ENCODE measurements at regions not wholly inside any gene's neighbourhood (a gene's known extent, or its start where the extent isn't known, plus 50 kb on each side); places are given as distances from the start of the nearest gene placed in this dataset.

DNA sequence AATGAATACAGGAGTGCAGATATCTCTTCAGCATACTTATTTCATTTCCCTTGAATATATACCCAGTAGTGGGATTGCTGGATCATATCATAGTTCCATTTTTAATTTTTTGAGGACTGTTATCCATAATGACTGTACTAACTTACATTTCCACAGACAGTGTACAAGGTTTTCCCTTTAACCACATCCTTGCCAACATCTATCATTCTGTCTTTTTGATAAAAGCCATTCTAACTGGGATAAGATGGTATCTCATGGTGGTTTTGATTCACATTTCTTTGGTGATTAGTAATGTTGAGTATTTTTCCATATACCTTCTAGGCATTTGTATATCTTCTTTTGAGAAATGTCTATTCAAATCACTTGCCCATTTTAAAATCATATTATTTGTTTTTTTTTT is 325.2 kb downstream of the CYP26B1 start:
- no peak for TF ChIP-seq Cebpa-rat (IDR thresholded peaks at IDR 0.05)
- Histone ChIP-seq H3K9me3 (replicated peaks in 1 of 11) (peaks cover 0 to 11% (median 0%) of the 10 kb centered on the region in 11 experiments; a peak in 4 of 22 replicates), H3K4me2 (no peak overlapping the region), H3K27me3 (no peaks in the 10 kb centered on the region), H3K36me3 (no peaks in the 10 kb centered on the region), H3K4me1 (no peaks in the 10 kb centered on the region), H3K9ac (no peak overlapping the region), H3K27ac (no peak overlapping the region), H4K20me1 (no peaks in the 10 kb centered on the region), H3K4me3 (no peak overlapping the region)

DNA sequence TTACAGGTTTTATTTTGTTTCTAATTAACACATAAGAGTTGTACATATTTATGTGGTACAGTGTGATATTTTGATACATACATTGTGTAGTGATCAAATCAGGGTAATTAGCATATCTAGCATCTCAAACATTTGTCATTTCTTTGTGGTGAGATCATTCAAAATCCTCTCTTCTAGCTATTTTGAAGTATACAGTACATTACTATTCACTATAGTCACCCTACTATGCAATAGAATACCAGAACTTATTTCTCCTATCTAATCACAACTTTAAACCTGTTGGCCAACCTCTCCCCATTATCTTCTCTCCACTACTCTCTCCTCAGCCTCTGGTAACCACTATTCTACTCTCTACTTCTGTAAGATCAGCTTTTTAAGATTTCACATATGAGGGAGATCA is 325.8 kb downstream of the CYP26B1 start:
- H3K9ac ChIP-seq: no peak overlapping the region
- H4K20me1 ChIP-seq: no peaks in the 10 kb centered on the region
- peaks cover 0 to 11% (median 0%) of the 10 kb centered on the region in 11 experiments; a peak in 3 of 22 replicates for H3K9me3 ChIP-seq (replicated peaks in 1 of 11)
- H3K27me3 ChIP-seq: no peaks in the 10 kb centered on the region
- H3K27ac ChIP-seq: no peak overlapping the region
- no peaks in the 10 kb centered on the region for H3K4me1 ChIP-seq
- no peaks in the 10 kb centered on the region for H3K36me3 ChIP-seq
- no peak overlapping the region for H3K4me2 ChIP-seq
- no peak overlapping the region for H3K4me3 ChIP-seq
- no peak for TF ChIP-seq Cebpa-rat (IDR thresholded peaks at IDR 0.05)

DNA sequence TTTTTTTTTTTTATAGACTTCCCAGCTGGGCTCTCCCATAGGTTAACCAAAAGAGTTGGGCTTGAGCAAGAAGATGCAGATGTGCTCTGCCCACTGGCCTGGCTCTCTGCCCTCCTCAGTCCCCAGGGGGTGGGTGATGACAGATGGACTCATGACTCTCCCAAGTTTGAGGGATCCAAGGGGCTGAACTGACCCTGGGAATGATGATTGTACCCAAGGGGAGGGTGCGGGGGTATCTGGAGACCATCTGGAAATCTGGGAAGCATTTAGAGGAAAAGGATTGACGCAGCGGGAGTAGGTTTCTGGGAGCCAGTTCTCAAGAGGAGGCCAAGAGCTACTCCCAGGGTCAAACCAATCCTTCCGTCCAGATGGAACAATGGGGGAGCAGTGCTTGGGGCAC is 330.8 kb downstream of the CYP26B1 start:
- H3K9ac ChIP-seq: no peak overlapping the region
- H3K36me3 ChIP-seq: no peaks in the 10 kb centered on the region
- no peak overlapping the region for H3K4me2 ChIP-seq
- H4K20me1 ChIP-seq: no peaks in the 10 kb centered on the region
- peaks cover 0 to 18% (median 14%) of the 10 kb centered on the region in 10 experiments; a peak in 16 of 20 replicates for H3K4me1 ChIP-seq
- no peak for TF ChIP-seq Cebpa-rat (IDR thresholded peaks at IDR 0.05)
- H3K4me3 ChIP-seq: no peak overlapping the region
- no peaks in the 10 kb centered on the region for H3K27me3 ChIP-seq
- peaks cover 0 to 6% (median 0%) of the 10 kb centered on the region in 11 experiments; a peak in 1 of 22 replicates for H3K9me3 ChIP-seq (replicated peaks in 1 of 11)
- no peak overlapping the region for H3K27ac ChIP-seq

DNA sequence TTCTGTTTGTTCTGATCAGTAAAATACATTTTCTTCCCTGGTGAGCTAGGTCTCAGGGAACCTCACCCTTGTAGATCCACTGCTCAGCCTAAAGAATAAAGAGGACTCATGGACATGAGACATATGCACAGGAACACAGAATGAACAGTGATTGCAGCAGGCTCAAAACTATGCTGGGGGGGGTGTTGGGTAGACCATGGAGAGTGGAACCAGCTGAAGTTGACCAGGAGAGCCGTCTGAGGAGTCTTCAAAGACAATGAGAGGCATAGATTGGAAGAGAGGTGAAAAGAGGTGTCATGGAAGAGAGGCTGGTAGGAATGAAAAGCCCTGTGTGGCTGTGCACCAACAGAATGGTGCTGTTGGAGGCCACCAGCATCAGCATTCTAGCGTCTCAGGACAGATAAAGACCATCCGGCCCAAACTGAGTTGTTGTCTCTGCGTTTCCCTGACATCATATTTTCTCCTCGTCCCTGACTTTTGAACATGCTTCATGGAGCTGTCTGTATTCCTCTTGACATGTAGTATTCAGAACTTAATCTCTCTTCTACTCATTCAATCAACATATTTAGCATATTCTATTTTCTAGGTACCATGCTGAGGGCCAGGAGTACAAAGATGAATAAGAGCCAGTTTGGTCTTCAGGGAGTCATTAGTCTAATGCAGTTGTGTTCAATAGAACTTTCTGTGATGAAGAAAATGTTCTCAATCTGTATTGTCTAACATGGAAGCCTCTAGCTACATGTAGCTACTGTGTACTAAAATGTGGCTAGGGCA is 331.8 kb downstream of the CYP26B1 start:
- Histone ChIP-seq H3K36me3 (no peaks in the 10 kb centered on the region), H3K9me3 (replicated peaks in 1 of 11) (peaks cover 0 to 6% (median 0%) of the 10 kb centered on the region in 11 experiments; a peak in 1 of 22 replicates), H3K4me1 (peaks cover 0 to 23% (median 14%) of the 10 kb centered on the region in 10 experiments; a peak in 16 of 20 replicates), H3K27me3 (no peaks in the 10 kb centered on the region), H3K4me2 (no peak overlapping the region), H3K9ac (no peak overlapping the region), H3K4me3 (no peak overlapping the region), H4K20me1 (no peaks in the 10 kb centered on the region), H3K27ac (no peak overlapping the region)
- TF ChIP-seq Cebpa-rat (IDR thresholded peaks at IDR 0.05): no peak

DNA sequence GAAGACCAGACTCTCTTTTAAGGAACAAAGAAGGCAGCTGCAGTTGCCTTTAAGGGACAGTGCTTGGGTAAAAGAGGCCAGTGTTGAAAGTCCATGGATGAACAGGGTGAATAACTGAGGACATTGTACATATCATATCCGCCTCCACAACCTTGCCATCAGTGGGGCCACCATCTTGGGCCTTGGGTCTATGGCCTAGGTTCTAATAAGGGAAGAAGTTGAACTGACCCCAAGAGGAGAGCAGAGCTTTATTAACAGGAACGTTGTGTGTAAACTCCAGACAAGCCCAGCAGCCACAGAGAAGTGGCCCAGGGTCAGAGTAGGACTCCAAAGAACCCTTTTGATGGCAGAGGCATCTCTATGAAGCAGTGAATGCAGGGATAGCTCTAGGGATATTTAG is 332.8 kb downstream of the CYP26B1 start:
- no peaks in the 10 kb centered on the region for H3K27me3 ChIP-seq
- H3K4me1 ChIP-seq: peaks cover 0 to 25% (median 14%) of the 10 kb centered on the region in 10 experiments; a peak in 16 of 20 replicates
- no peak overlapping the region for H3K9ac ChIP-seq

DNA sequence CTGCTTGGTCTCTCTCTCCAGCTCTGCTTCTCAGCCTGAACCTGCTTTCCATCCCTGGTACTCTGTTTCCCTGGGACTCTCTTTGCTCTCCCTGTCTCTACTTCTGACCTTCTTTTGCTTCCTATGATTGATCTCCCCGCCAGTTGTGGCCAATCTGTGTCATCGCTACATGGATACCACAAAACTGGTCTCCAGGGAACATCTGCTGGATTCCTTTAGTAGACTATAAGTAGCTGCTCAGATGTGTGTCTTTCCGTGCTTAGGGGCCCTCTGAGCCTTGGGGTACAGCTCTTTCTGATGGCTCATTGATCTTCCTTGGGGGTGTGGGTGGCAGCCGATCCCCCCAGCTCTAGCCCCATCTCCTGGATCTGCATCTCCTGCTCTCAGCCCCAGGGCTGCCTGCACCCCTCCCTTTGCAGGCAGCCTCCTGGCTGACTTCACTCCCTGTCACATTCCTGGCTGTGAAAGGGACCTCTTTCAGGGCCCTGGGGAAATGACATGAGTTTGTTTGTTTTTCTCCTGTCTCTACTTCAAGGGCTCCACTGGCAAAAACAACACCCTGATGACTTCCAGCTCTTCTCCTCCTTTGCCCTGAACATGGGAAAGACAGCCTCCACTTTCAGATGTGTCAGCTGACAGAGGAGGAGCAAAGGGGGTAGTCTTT is 333.7 kb downstream of the CYP26B1 start:
- Histone ChIP-seq H3K4me2 (peak overlapping the region in 10 of 11 experiments; percentile 21 to 86 (median 76); a peak in 19 of 22 replicates), H3K36me3 (no peaks in the 10 kb centered on the region)
- no peak for TF ChIP-seq Cebpa-rat (IDR thresholded peaks at IDR 0.05)

More for the DNA sequence above, 332.8 kb downstream of the CYP26B1 start:
- no peak for TF ChIP-seq Cebpa-rat (IDR thresholded peaks at IDR 0.05)
- Histone ChIP-seq H3K4me2 (peak overlapping the region in 4 of 11 experiments; percentile 76 to 86 (median 78); a peak in 4 of 22 replicates), H3K36me3 (no peaks in the 10 kb centered on the region), H4K20me1 (no peaks in the 10 kb centered on the region), H3K27ac (no peak overlapping the region), H3K4me3 (no peak overlapping the region), H3K9me3 (replicated peaks in 1 of 11) (no peaks in the 10 kb centered on the region)

DNA sequence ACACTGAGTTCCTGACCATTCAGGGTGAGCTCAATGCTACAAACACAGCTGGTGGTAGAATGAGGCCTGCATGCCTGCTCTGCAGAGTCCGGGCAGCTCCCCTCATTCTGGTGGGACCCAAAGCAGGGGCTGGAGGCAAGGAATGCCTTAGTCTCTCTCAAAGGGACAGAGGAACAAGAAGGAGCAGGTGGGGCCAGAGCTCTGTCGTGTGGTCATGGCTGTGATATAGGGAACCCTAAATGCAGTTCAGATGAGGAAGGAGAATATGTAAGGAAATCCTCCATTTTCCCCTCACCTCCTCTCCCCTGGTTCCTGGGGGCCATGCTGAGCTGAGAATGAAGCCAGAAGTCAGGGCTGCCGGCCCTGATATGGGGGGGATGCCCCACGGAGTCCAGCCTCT is 334.3 kb downstream of the CYP26B1 start:
- H3K27ac ChIP-seq: no peak overlapping the region
- no peak for TF ChIP-seq Cebpa-rat (IDR thresholded peaks at IDR 0.05)
- H3K4me1 ChIP-seq: peaks cover 0 to 25% (median 14%) of the 10 kb centered on the region in 10 experiments; a peak in 16 of 20 replicates
- H3K9me3 ChIP-seq (replicated peaks in 1 of 11): no peaks in the 10 kb centered on the region
- no peaks in the 10 kb centered on the region for H4K20me1 ChIP-seq
- no peak overlapping the region for H3K4me3 ChIP-seq
- H3K9ac ChIP-seq: no peak overlapping the region; a peak in 1 of 22 replicates
- peak overlapping the region in 9 of 11 experiments; percentile 46 to 86 (median 77); a peak in 17 of 22 replicates for H3K4me2 ChIP-seq
- H3K36me3 ChIP-seq: no peaks in the 10 kb centered on the region
- H3K27me3 ChIP-seq: no peaks in the 10 kb centered on the region

More for the DNA sequence above, 333.7 kb downstream of the CYP26B1 start:
- H3K27ac ChIP-seq: no peak overlapping the region
- no peaks in the 10 kb centered on the region for H4K20me1 ChIP-seq
- H3K9me3 ChIP-seq (replicated peaks in 1 of 11): no peaks in the 10 kb centered on the region
- no peak overlapping the region; a peak in 1 of 22 replicates for H3K9ac ChIP-seq
- H3K4me3 ChIP-seq: no peak overlapping the region
- H3K4me1 ChIP-seq: peaks cover 0 to 25% (median 14%) of the 10 kb centered on the region in 10 experiments; a peak in 16 of 20 replicates
- H3K27me3 ChIP-seq: no peaks in the 10 kb centered on the region

DNA sequence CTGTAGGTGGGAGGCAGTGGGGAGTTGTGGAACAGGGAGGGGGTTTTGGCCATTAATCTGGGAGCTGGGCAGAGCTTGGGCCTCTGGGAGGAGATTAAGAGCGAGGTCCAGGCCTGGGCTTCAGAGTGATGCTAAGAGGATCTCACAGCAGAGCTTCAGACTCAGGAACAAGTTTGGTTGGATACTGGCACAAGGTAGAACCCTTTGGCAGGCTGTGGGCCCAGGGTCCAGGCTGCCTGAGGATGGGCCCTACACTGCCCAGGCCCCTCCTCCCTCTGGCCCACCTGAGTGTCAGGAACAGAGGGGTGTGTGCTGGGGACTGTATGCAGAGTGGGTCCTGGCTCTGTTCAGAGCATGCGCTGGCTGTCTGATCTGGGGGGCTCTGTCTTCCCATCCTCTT is 334.9 kb downstream of the CYP26B1 start:
- Histone ChIP-seq H4K20me1 (no peaks in the 10 kb centered on the region), H3K9me3 (replicated peaks in 1 of 11) (no peaks in the 10 kb centered on the region), H3K27me3 (no peaks in the 10 kb centered on the region), H3K4me2 (no peak overlapping the region), H3K4me3 (no peak overlapping the region), H3K4me1 (peaks cover 0 to 25% (median 14%) of the 10 kb centered on the region in 10 experiments; a peak in 16 of 20 replicates), H3K27ac (no peak overlapping the region), H3K36me3 (no peaks in the 10 kb centered on the region), H3K9ac (no peak overlapping the region)
- TF ChIP-seq Cebpa-rat (IDR thresholded peaks at IDR 0.05): no peak

DNA sequence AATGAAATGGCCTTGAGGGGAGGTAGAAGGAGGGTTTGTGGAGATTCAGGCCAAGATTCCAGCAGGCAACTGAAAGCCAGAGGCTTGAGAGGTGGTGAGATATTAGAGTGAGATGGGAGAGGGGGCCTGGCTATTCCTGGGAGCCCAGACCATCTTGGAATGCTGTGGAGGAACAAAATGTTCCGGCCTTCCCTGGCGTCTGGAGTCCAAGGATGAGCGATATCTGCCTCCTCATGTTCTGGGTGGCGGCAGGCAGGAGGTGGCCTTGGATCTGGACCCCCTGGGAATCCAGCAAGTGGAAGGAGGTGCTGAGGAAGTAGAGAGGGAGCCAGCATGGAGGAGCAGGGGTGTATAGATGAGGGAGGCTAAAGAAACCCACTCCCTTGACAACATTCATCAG is 335.9 kb downstream of the CYP26B1 start:
- H3K36me3 ChIP-seq: no peaks in the 10 kb centered on the region
- no peaks in the 10 kb centered on the region for H3K9me3 ChIP-seq (replicated peaks in 1 of 11)
- H4K20me1 ChIP-seq: no peaks in the 10 kb centered on the region
- H3K4me1 ChIP-seq: peaks cover 0 to 25% (median 14%) of the 10 kb centered on the region in 10 experiments; a peak in 16 of 20 replicates
- no peak overlapping the region for H3K4me3 ChIP-seq
- H3K27ac ChIP-seq: no peak overlapping the region
- TF ChIP-seq Cebpa-rat (IDR thresholded peaks at IDR 0.05): no peak
- no peak overlapping the region for H3K4me2 ChIP-seq
- H3K9ac ChIP-seq: no peak overlapping the region
- no peaks in the 10 kb centered on the region for H3K27me3 ChIP-seq

Data from BLaER1 treated with 17β-estradiol and CSF1 and Interleukin-3, amounts not matched to agents 10 nM and 100 nM (cell line).